Left ventricle myocardium inferior (tissue), 1 donor: ENCODE measurements at regions not wholly inside any gene's neighbourhood (a gene's known extent, or its start where the extent isn't known, plus 50 kb on each side); places are given as distances from the start of the nearest gene placed in this dataset.

Source experiments
- DNase-seq: peaks from one replicate; pipeline ENCODE4 v3.0.0-alpha.2; 2020
- H3K27ac ChIP-seq: fragments of 200-600 bp; replicated peaks from 2 replicates; pipeline ENCODE4 v1.8.0; 2021
- H3K27me3 ChIP-seq: fragments of 200-600 bp; 2 replicates; pipeline ENCODE4 v1.8.0; 2021; ENCODE audit warnings: low read depth
- H3K36me3 ChIP-seq: fragments of 200-600 bp; 2 replicates; pipeline ENCODE4 v1.8.0; 2021
- H3K4me1 ChIP-seq: fragments of 200-600 bp; 2 replicates; pipeline ENCODE4 v1.8.0; 2021
- H3K4me3 ChIP-seq: fragments of 200-600 bp; 2 replicates; pipeline ENCODE4 v1.8.0; 2021; ENCODE audit warnings: mild to moderate bottlenecking, moderate library complexity
- H3K9me3 ChIP-seq: fragments of 200-600 bp; replicated peaks from 2 replicates; pipeline ENCODE4 v1.8.0; 2021
- CTCF ChIP-seq: fragments of 200-600 bp; IDR thresholded peaks from 2 replicates; pipeline ENCODE4 v1.8.0; 2021; ENCODE audit warnings: antibody characterized with exemption, mild to moderate bottlenecking, borderline replicate concordance
- intact Hi-C: fragments of 100-400 bp; cut with micrococcal nuclease; formaldehyde crosslinking; loops from one replicate; pipeline ENCODE4 v1.11.0; 2022
- donor health status: DM: no; HTN: yes; CAD: no; lungs with severe emphysema.

- no peak overlapping the region for H3K27ac ChIP-seq
- no peak for TF ChIP-seq CTCF
Observed at GRCh38 chr5:74085782-74086181, 459.8 kb downstream of the ARHGEF28 start.

GRCh38 chr5:74085186-74085585 is 459.2 kb downstream of the ARHGEF28 start:
- Histone ChIP-seq H3K9me3 (no peaks in the 10 kb centered on the region), H3K27me3 (no peaks in the 10 kb centered on the region), H3K36me3 (no peaks in the 10 kb centered on the region), H3K27ac (no peak overlapping the region), H3K4me3 (no peak overlapping the region), H3K4me1 (no peaks in the 10 kb centered on the region)
- no peak for DNase-seq
- intact Hi-C loops, result no loop called here
- no peak for TF ChIP-seq CTCF

More at GRCh38 chr5:74085782-74086181, 459.8 kb downstream of the ARHGEF28 start:
- H3K4me1 ChIP-seq, result no peaks in the 10 kb centered on the region
- H3K27me3 ChIP-seq, result no peaks in the 10 kb centered on the region
- no peaks in the 10 kb centered on the region for H3K9me3 ChIP-seq
- no peak for DNase-seq
- H3K36me3 ChIP-seq, result no peaks in the 10 kb centered on the region
- no peak overlapping the region for H3K4me3 ChIP-seq
- intact Hi-C loops, result no loop called here

- H3K36me3 ChIP-seq, result no peaks in the 10 kb centered on the region
- H3K27me3 ChIP-seq, result no peaks in the 10 kb centered on the region
- H3K4me3 ChIP-seq, result no peak overlapping the region
- no peak overlapping the region for H3K27ac ChIP-seq
- no peak for DNase-seq
- intact Hi-C loops, result no loop called here
- H3K4me1 ChIP-seq, result no peaks in the 10 kb centered on the region
- no peaks in the 10 kb centered on the region for H3K9me3 ChIP-seq
- no peak for TF ChIP-seq CTCF
Observed at GRCh38 chr5:74083096-74083791, 457.2 kb downstream of the ARHGEF28 start.

GRCh38 chr5:74082512-74083055 is 456.6 kb downstream of the ARHGEF28 start:
- Histone ChIP-seq H3K4me1 (no peaks in the 10 kb centered on the region), H3K27me3 (no peaks in the 10 kb centered on the region), H3K4me3 (no peak overlapping the region), H3K9me3 (no peaks in the 10 kb centered on the region), H3K27ac (no peak overlapping the region), H3K36me3 (no peaks in the 10 kb centered on the region)
- no peak for DNase-seq
- TF ChIP-seq CTCF, result no peak
- intact Hi-C loops, result no loop called here

GRCh38 chr5:74081126-74081525 is 455.1 kb downstream of the ARHGEF28 start:
- H3K27ac ChIP-seq, result no peak overlapping the region
- no peaks in the 10 kb centered on the region for H3K36me3 ChIP-seq
- no peak for DNase-seq
- no peak for TF ChIP-seq CTCF
- no peak overlapping the region for H3K4me3 ChIP-seq
- intact Hi-C loops, result no loop called here
- no peaks in the 10 kb centered on the region for H3K27me3 ChIP-seq
- no peaks in the 10 kb centered on the region for H3K4me1 ChIP-seq
- no peaks in the 10 kb centered on the region for H3K9me3 ChIP-seq
